HepG2 (cell line): ENCODE measurements at regions not wholly inside any gene's neighbourhood (a gene's known extent, or its start where the extent isn't known, plus 50 kb on each side); places are given as distances from the start of the nearest gene placed in this dataset.

ENCODE experiments used
- ATAC-seq: fragments of 200-7000 bp; cut with Tn5 transposase; 3 replicates; pipeline ENCODE4 v1.9.1; 2020; ENCODE audit warnings: mild to moderate bottlenecking, moderate library complexity
- BruUV-seq: library from RNA; stranded (reverse); fragments of 400-500 nt; replicated peaks from 2 replicates; lab custom pipeline; 2021; lab: Mats Ljungman, UMichigan
- CTCF ChIA-PET: fragments of 300-600 bp; formaldehyde crosslinking; extraction: SDS; loops from one replicate; lab custom pipeline; 2021; ENCODE audit warnings: low total read pairs, inconsistent platforms, low intra/inter-chr PET ratio; lab: Yijun Ruan, JAX
- POLR2A ChIA-PET: fragments of 350-600 bp; sonication (Branson Sonifier 250); formaldehyde crosslinking; loops from one replicate; lab custom pipeline; 2020; ENCODE audit warnings: antibody characterized with exemption, inconsistent platforms; lab: Yijun Ruan, JAX
- DNase-seq: peaks from one replicate; pipeline ENCODE4 v3.0.0-alpha.2; 2015; ENCODE audit warnings: low spot score
- FAIRE-seq: peaks from 3 replicates; lab custom pipeline; 2011; peaks lifted over from hg19 to GRCh38; lab: Jason Lieb, UNC
- H2AFZ ChIP-seq: one replicate; pipeline ENCODE4 v1.6.1; 2011; ENCODE audit warnings: low read length, inconsistent platforms
- H3K27ac ChIP-seq: fragments of 300-600 bp; 3 replicates; pipeline ENCODE4 v1.8.0; 2011; ENCODE audit warnings: mixed run types, mild to moderate bottlenecking, mixed read lengths, low read length, inconsistent platforms; ENCODE audit not compliant: insufficient read depth; ENCODE audit errors: extremely low read length
- H3K27me3 ChIP-seq, 2 experiments: fragments of 200-600 bp in 1 of 2; 2 replicates in 1 of 2; 3 replicates in 1 of 2; pipeline versions ENCODE4 v1.6.0 to v1.8.0; 2011; ENCODE audit warnings: low read length in 2 of 2, mild to moderate bottlenecking in 2 of 2, moderate library complexity in 2 of 2, inconsistent platforms in 1 of 2; ENCODE audit not compliant: insufficient read depth in 2 of 2, control insufficient read depth in 1 of 2
- H3K36me3 ChIP-seq, 2 experiments: fragments of 200-600 bp in 1 of 2; replicated peaks in 1 of 2; 2 replicates in 1 of 2; 3 replicates in 1 of 2; pipeline versions ENCODE4 v1.5.1 to v1.8.0; 2011; ENCODE audit warnings: low read length in 2 of 2, inconsistent platforms in 1 of 2; ENCODE audit not compliant: insufficient read depth in 2 of 2, control insufficient read depth in 1 of 2
- H3K4me1 ChIP-seq: 2 replicates; pipeline ENCODE4 v1.5.1; 2012; ENCODE audit warnings: low read length, inconsistent platforms; ENCODE audit not compliant: insufficient read depth
- H3K4me2 ChIP-seq: 2 replicates; pipeline ENCODE4 v1.6.0; 2011; ENCODE audit warnings: low read depth, low read length, inconsistent platforms
- H3K4me3 ChIP-seq, 3 experiments: fragments of 200-600 bp in 1 of 3; sonication (generic), shearing (Covaris generic) in 1 of 3; replicated peaks in 1 of 3; 2 replicates each; pipeline ENCODE4 v1.5.1; 2011 to 2016; ENCODE audit warnings: low read length in 3 of 3, inconsistent platforms in 2 of 3, low read depth in 2 of 3, mild to moderate bottlenecking in 2 of 3, control low read depth in 1 of 3, mixed read lengths in 1 of 3; ENCODE audit not compliant: insufficient read depth in 1 of 3
- H3K79me2 ChIP-seq: one replicate; pipeline ENCODE4 v1.6.1; 2011; ENCODE audit warnings: low read length, inconsistent platforms; ENCODE audit not compliant: insufficient read depth
- H3K9ac ChIP-seq: 2 replicates; pipeline ENCODE4 v1.6.0; 2011; ENCODE audit warnings: mild to moderate bottlenecking, low read depth, low read length, inconsistent platforms; ENCODE audit not compliant: insufficient read depth
- H3K9me3 ChIP-seq: 2 replicates; pipeline ENCODE4 v1.5.1; 2012; ENCODE audit warnings: mild to moderate bottlenecking, low read length
- H4K20me1 ChIP-seq: 2 replicates; pipeline ENCODE4 v1.6.0; 2011; ENCODE audit warnings: inconsistent platforms, mild to moderate bottlenecking, low read length, moderate library complexity; ENCODE audit not compliant: insufficient read depth
- DMAP1 ChIP-seq: IDR thresholded peaks from 2 replicates; pipeline ENCODE4 v1.6.1; 2016
- GABPA ChIP-seq, 2 experiments: IDR thresholded peaks; 2 replicates each; pipeline ENCODE4 v1.6.1; 2011 to 2016; ENCODE audit warnings: low read depth in 2 of 2, low read length in 1 of 2, missing biosample characterization in 1 of 2, missing genetic modification characterization in 1 of 2
- NFKB2 ChIP-seq: sonication (generic); formaldehyde crosslinking; IDR thresholded peaks from 2 replicates; pipeline ENCODE4 v1.4.0; 2020; ENCODE audit warnings: missing genetic modification reagents, borderline replicate concordance
- RARA ChIP-seq: IDR thresholded peaks from 2 replicates; pipeline ENCODE4 v1.6.1; 2016; ENCODE audit warnings: missing genetic modification reagents, missing compliant biosample characterization
- REXO4 ChIP-seq: sonication (generic); formaldehyde crosslinking; IDR thresholded peaks from 2 replicates; pipeline ENCODE4 v1.8.0; 2022; ENCODE audit warnings: missing genetic modification reagents, mild to moderate bottlenecking, borderline replicate concordance
- SATB2 ChIP-seq: sonication (generic); formaldehyde crosslinking; IDR thresholded peaks from 2 replicates; pipeline ENCODE4 v1.5.0; 2020; ENCODE audit warnings: missing genetic modification reagents
- ZNF296 ChIP-seq: sonication (generic); formaldehyde crosslinking; conservative IDR thresholded peaks from 2 replicates; pipeline ENCODE4 v1.5.0; 2020; ENCODE audit warnings: mild to moderate bottlenecking, missing genetic modification reagents
- ZNF318 ChIP-seq: sonication (generic); formaldehyde crosslinking; IDR thresholded peaks from 2 replicates; pipeline ENCODE4 v1.4.0; 2020; ENCODE audit warnings: mild to moderate bottlenecking, missing genetic modification reagents
- WGBS: methylation state at CpG from one replicate; pipeline ENCODE4 v1.1.6; 2017; ENCODE audit warnings: low lambda C conversion rate; 5-methylcytosine and 5-hydroxymethylcytosine counted together
- in situ Hi-C: cut with HindIII; loops from 2 replicates; pipeline ENCODE4 v1.10.0; 2017; ENCODE audit warnings: low pct_unique_long_range_greater_than_20kb; ENCODE audit not compliant: extremely low pct_ligation_motif_present
- intact Hi-C: fragments of 100-400 bp; cut with micrococcal nuclease; formaldehyde crosslinking; loops from one replicate; pipeline ENCODE4 v1.10.0; 2022; ENCODE audit not compliant: unreplicated experiment

GRCh38 chr7:13577566-13578145 is 411.8 kb downstream of the ETV1 start (continued):
- TF ChIP-seq ZNF318 (CRISPR knock-in tag) (no peak), DMAP1 (CRISPR knock-in tag) (no peak)

GRCh38 chr7:13578294-13578693 is 411.2 kb downstream of the ETV1 start:
- no peak for DNase-seq
- FAIRE-seq = no peak
- no TSS peak for BruUV-seq
- no peak overlapping the region for H3K4me3 ChIP-seq
- POLR2A ChIA-PET = no interaction called here
- CTCF ChIA-PET = no interaction called here
- intact Hi-C loops = no loop called here
- no peaks in the 10 kb centered on the region for H3K79me2 ChIP-seq
- ATAC-seq = no peak
- TF ChIP-seq NFKB2 (CRISPR knock-in tag) (no peak), RARA (CRISPR knock-in tag) (no peak), ZNF296 (CRISPR knock-in tag) (no peak), REXO4 (no peak), SATB2 (no peak), GABPA (IDR thresholded peaks at IDR 0.05; ENCODE audit: low read depth, low read length) (no peak), GABPA (CRISPR knock-in tag; IDR thresholded peaks at IDR 0.05; ENCODE audit: low read depth) (no peak)
- TF ChIP-seq, all 625 proteins: peak for 0
- in situ Hi-C loops = no loop called here
- Histone ChIP-seq H4K20me1 (no peaks in the 10 kb centered on the region), H3K9ac (no peak overlapping the region), H3K27me3 (no peaks in the 10 kb centered on the region), H3K9me3 (peaks cover 76% of the 10 kb centered on the region), H3K27ac (no peak overlapping the region), H3K4me2 (no peak overlapping the region), H3K4me1 (no peaks in the 10 kb centered on the region), H3K36me3 (no peaks in the 10 kb centered on the region), H2AFZ (no peak overlapping the region)
- 0% methylated on average over 1 of the region's 1 CpG for WGBS
